Endothelial cell of umbilical vein (primary cell): ENCODE measurements at regions not wholly inside any gene's neighbourhood (a gene's known extent, or its start where the extent isn't known, plus 50 kb on each side); places are given as distances from the start of the nearest gene placed in this dataset.

Experiments
- EZH2 ChIP-seq: IDR thresholded peaks from 2 replicates; pipeline ENCODE4 v1.6.1; 2012; ENCODE audit warnings: borderline replicate concordance, low read depth, mild to moderate bottlenecking, moderate library complexity, low read length, inconsistent platforms; ENCODE audit not compliant: severe bottlenecking
- FOS ChIP-seq: IDR thresholded peaks from 2 replicates; pipeline ENCODE4 v1.6.1; 2011; ENCODE audit warnings: mild to moderate bottlenecking, low read length, moderate library complexity, borderline replicate concordance; ENCODE audit not compliant: insufficient read depth
- JUN ChIP-seq: IDR thresholded peaks from 2 replicates; pipeline ENCODE4 v1.6.1; 2011; ENCODE audit warnings: borderline replicate concordance, low read depth; ENCODE audit not compliant: insufficient read length, insufficient read depth
- MAX ChIP-seq: IDR thresholded peaks from 2 replicates; pipeline ENCODE4 v1.6.1; 2011; ENCODE audit not compliant: insufficient read depth, insufficient read length
- MYC ChIP-seq: IDR thresholded peaks from one replicate; pipeline ENCODE4 v1.6.1; 2011; ENCODE audit warnings: mild to moderate bottlenecking, low read depth, low read length
- POLR2A ChIP-seq: IDR thresholded peaks from 2 replicates; pipeline ENCODE4 v1.6.1; 2012; ENCODE audit warnings: low read depth, mild to moderate bottlenecking, control low read depth, low read length
- POLR2AphosphoS5 ChIP-seq: IDR thresholded peaks from 2 replicates; pipeline ENCODE4 v1.6.1; 2012; ENCODE audit warnings: low read depth, mild to moderate bottlenecking, control low read depth, low read length, moderate library complexity; ENCODE audit not compliant: insufficient read depth
- TF ChIP-seq, protein P1 (sequence below), 2 donors: IDR thresholded peaks; 1 replicate in 1 of 2; 2 replicates in 1 of 2; pipeline ENCODE4 v1.5.1; 2011; ENCODE audit warnings: low read length in 2 of 2, mild to moderate bottlenecking in 2 of 2, moderate library complexity in 2 of 2, control low read depth in 1 of 2, inconsistent platforms in 1 of 2, low read depth in 1 of 2; ENCODE audit not compliant: insufficient read depth in 1 of 2; ENCODE audit errors: extremely low read depth in 1 of 2

- TF ChIP-seq POLR2A (no peak), POLR2AphosphoS5 (no peak), JUN (no peak), EZH2 (no peak), MYC (no peak), MAX (no peak), FOS (no peak)
- TF ChIP-seq, protein P1, sequence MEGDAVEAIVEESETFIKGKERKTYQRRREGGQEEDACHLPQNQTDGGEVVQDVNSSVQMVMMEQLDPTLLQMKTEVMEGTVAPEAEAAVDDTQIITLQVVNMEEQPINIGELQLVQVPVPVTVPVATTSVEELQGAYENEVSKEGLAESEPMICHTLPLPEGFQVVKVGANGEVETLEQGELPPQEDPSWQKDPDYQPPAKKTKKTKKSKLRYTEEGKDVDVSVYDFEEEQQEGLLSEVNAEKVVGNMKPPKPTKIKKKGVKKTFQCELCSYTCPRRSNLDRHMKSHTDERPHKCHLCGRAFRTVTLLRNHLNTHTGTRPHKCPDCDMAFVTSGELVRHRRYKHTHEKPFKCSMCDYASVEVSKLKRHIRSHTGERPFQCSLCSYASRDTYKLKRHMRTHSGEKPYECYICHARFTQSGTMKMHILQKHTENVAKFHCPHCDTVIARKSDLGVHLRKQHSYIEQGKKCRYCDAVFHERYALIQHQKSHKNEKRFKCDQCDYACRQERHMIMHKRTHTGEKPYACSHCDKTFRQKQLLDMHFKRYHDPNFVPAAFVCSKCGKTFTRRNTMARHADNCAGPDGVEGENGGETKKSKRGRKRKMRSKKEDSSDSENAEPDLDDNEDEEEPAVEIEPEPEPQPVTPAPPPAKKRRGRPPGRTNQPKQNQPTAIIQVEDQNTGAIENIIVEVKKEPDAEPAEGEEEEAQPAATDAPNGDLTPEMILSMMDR (IDR thresholded peaks at IDR 0.05; ENCODE audit: extremely low read depth in 1 of 2, insufficient read depth in 1 of 2, low read depth in 1 of 2, low read length in 2 of 2) = no peak
Observed at GRCh38 chr10:2280713-2281300, 543.5 kb upstream of the ADARB2 start.
